PFSK-1 (cell line): ENCODE measurements at regions not wholly inside any gene's neighbourhood (a gene's known extent, or its start where the extent isn't known, plus 50 kb on each side); places are given as distances from the start of the nearest gene placed in this dataset.

Source experiments
- FOXP2 ChIP-seq: optimal IDR thresholded peaks from 2 replicates; pipeline ENCODE3; 2011; ENCODE audit warnings: borderline replicate concordance, control low read depth, inconsistent platforms; ENCODE audit not compliant: insufficient read depth; ENCODE audit errors: extremely low read length, extremely low read depth
- POLR2AphosphoS5 ChIP-seq: IDR thresholded peaks from 2 replicates; pipeline ENCODE4 v1.6.1; 2012; ENCODE audit warnings: low read depth, mild to moderate bottlenecking, control low read depth, low read length, moderate library complexity
- SIN3A ChIP-seq: IDR thresholded peaks from 2 replicates; pipeline ENCODE4 v1.6.1; 2012; ENCODE audit warnings: mild to moderate bottlenecking, low read length, moderate library complexity, borderline replicate concordance; ENCODE audit not compliant: insufficient read depth
- TAF1 ChIP-seq: IDR thresholded peaks from 2 replicates; pipeline ENCODE4 v1.6.1; 2012; ENCODE audit warnings: low read length, control low read depth, borderline replicate concordance; ENCODE audit not compliant: insufficient read depth
- TF ChIP-seq, protein P1 (sequence below), 2 experiments: IDR thresholded peaks; 2 replicates each; pipeline versions ENCODE4 v1.6.1 to v1.8.0; 2011 to 2012; ENCODE audit warnings: low read depth in 2 of 2, low read length in 2 of 2, control low read depth in 1 of 2, inconsistent platforms in 1 of 2, mild to moderate bottlenecking in 1 of 2, moderate library complexity in 1 of 2; ENCODE audit not compliant: insufficient read depth in 1 of 2

DNA sequence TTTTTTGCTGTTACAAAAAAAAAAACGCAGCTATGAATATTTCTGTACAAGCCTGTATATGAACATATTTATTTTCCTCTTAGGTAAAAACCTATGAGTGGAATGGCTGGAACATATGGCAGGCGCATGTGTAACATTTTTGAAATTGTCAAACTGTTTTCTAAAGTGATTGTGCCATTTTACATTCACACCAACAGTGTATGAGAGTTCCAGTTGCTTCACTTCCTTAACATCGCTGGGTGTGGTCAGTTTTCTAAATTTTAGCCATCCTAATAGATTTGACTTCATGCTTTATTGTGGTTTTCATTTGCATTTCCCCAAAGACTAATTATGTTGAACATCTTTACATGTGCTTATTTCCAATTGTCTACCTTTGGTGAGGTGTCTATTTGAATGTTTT lies 306.8 kb downstream of the KCNRG start:
- TF ChIP-seq, protein P1, sequence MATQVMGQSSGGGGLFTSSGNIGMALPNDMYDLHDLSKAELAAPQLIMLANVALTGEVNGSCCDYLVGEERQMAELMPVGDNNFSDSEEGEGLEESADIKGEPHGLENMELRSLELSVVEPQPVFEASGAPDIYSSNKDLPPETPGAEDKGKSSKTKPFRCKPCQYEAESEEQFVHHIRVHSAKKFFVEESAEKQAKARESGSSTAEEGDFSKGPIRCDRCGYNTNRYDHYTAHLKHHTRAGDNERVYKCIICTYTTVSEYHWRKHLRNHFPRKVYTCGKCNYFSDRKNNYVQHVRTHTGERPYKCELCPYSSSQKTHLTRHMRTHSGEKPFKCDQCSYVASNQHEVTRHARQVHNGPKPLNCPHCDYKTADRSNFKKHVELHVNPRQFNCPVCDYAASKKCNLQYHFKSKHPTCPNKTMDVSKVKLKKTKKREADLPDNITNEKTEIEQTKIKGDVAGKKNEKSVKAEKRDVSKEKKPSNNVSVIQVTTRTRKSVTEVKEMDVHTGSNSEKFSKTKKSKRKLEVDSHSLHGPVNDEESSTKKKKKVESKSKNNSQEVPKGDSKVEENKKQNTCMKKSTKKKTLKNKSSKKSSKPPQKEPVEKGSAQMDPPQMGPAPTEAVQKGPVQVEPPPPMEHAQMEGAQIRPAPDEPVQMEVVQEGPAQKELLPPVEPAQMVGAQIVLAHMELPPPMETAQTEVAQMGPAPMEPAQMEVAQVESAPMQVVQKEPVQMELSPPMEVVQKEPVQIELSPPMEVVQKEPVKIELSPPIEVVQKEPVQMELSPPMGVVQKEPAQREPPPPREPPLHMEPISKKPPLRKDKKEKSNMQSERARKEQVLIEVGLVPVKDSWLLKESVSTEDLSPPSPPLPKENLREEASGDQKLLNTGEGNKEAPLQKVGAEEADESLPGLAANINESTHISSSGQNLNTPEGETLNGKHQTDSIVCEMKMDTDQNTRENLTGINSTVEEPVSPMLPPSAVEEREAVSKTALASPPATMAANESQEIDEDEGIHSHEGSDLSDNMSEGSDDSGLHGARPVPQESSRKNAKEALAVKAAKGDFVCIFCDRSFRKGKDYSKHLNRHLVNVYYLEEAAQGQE (IDR thresholded peaks at IDR 0.05; ENCODE audit: insufficient read depth in 1 of 2, low read depth in 2 of 2, low read length in 2 of 2), result no peak

DNA sequence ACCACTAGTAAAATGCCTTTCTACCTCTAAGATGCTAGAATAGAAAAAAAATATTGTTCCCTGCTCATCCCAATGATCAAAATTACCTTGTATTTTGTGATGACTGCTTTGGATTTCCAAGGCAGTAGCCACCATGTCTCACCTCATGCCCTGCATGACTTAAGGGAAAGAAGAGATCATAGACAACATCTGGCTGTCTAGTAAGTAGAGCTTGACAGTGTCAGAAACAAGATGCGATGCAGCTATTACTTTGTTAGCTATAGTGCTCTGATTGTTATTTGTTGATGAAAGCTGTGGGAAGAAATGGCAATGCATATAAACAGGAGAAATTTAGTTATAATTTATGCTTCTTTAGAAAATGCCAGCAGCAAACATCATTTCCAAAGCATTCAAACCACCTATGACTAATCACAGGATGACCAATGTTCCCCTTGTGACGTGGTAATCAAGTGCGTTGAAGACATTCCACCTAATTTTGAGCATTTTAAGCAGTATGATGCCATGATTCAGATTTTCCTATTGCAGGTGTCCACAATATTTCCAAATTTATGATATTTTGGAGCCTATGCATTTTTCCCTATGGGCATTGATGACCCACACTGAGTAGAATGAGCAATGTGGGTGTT lies 308.3 kb downstream of the KCNRG start:
- TF ChIP-seq SIN3A (no peak), POLR2AphosphoS5 (no peak), FOXP2 (no peak), TAF1 (no peak)
- TF ChIP-seq, protein P1 (IDR thresholded peaks at IDR 0.05; ENCODE audit: insufficient read depth in 1 of 2, low read depth in 2 of 2, low read length in 2 of 2), result no peak

DNA sequence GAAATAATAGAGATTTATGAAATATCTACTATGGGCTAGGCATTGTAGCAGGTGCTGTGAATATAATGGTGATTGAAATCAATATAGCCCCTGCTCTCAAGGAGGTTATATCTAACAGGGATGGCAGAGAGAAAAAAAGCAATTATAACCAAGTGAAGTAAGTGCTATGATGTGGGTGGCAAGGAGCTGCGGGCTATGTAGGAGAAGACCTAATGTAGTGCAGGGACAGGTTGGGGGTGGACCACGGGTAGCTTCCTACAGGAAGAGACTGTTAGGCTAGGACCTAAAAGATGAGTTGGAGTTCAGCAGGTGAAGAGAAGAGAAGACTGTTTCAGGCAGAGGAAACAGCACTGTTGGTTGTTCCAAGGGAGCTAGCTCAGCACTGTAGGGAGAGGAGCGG lies 311.0 kb downstream of the KCNRG start:
- TF ChIP-seq FOXP2, result no peak
- TF ChIP-seq, protein P1 (IDR thresholded peaks at IDR 0.05; ENCODE audit: insufficient read depth in 1 of 2, low read depth in 2 of 2, low read length in 2 of 2), result no peak
- TF ChIP-seq SIN3A, result no peak
- TF ChIP-seq TAF1, result no peak
- no peak for TF ChIP-seq POLR2AphosphoS5

DNA sequence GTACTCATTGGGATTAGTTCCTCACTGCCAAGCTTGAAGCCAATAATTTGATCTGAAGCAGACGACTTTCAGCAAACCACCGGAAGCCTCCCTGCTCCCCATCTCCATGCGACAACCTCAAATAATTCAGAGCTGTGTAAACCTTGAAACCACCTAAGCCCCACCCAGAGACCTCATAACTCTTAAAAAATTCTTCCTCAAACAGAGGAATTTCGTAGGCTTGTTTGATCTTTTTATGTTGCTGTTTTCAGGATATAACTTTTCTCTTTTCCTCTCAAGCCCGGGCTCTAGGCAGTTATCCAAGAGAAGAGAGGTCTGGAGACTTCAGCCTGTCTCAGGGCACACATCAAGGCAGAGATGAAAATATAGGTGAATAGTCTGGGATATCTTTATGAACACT lies 311.6 kb downstream of the KCNRG start:
- TF ChIP-seq, protein P1 (IDR thresholded peaks at IDR 0.05; ENCODE audit: insufficient read depth in 1 of 2, low read depth in 2 of 2, low read length in 2 of 2), result no peak

DNA sequence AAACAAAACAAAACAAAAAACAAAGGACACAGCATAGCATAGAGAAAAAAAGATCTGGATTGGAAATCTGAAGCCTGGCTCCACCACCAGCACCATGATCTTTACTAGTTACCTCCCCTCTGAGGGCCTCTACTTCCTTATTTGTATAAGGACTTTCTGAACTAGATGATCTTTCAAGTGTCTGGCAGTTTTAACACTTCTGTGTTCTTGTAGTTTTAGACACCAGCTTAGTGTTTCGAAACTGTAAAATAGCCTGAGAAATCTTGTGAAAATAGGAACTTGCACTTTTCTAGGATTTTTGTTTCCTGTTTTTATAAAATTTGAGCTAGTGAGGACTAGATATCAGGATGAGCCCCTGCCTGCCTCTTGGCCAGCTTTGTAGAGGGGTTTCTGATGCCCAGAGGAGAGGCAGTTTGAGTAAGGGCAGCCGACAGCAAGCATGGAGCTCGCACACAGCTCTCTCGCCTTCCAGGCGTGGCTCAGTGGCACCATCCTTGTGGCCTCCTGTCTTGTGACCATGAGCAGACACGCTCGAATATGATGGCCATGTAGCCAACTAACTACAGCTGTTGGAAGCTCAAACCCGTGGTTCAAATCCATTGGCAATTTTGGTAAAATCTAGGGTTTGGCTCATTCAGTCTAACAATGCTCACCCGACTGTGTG lies 319.0 kb downstream of the KCNRG start:
- TF ChIP-seq POLR2AphosphoS5, result no peak
- TF ChIP-seq, protein P1 (IDR thresholded peaks at IDR 0.05; ENCODE audit: insufficient read depth in 1 of 2, low read depth in 2 of 2, low read length in 2 of 2), result no peak
- no peak for TF ChIP-seq SIN3A
- TF ChIP-seq FOXP2, result no peak
- TF ChIP-seq TAF1, result no peak
